H9 (cell line): ENCODE measurements at regions not wholly inside any gene's neighbourhood (a gene's known extent, or its start where the extent isn't known, plus 50 kb on each side); places are given as distances from the start of the nearest gene placed in this dataset.

Experiments
- DNase-seq: peaks from one replicate; pipeline ENCODE4 v3.0.0-alpha.2; 2017
- H2AFZ ChIP-seq: one replicate; pipeline ENCODE4 v1.6.1; 2013; ENCODE audit warnings: mild to moderate bottlenecking, low read length, control low read depth, moderate library complexity
- H2AK5ac ChIP-seq: 2 replicates; pipeline ENCODE4 v1.6.1; 2013; ENCODE audit warnings: low read length, control low read depth, mixed read lengths; ENCODE audit not compliant: insufficient read length
- H2BK120ac ChIP-seq: one replicate; pipeline ENCODE4 v1.6.1; 2013; ENCODE audit warnings: low read depth, mild to moderate bottlenecking, low read length, control low read depth, inconsistent platforms; ENCODE audit not compliant: poor library complexity, severe bottlenecking
- H2BK12ac ChIP-seq: 2 replicates; pipeline ENCODE4 v1.6.1; 2013; ENCODE audit warnings: low read length, control low read depth, mixed read lengths, low read depth; ENCODE audit not compliant: insufficient read length
- H2BK15ac ChIP-seq: 2 replicates; pipeline ENCODE4 v1.6.1; 2013; ENCODE audit warnings: low read depth, low read length, control low read depth
- H2BK20ac ChIP-seq: one replicate; pipeline ENCODE4 v1.6.1; 2013; ENCODE audit warnings: low read depth, mild to moderate bottlenecking, low read length, control low read depth, inconsistent platforms; ENCODE audit not compliant: poor library complexity, severe bottlenecking
- H2BK5ac ChIP-seq: 2 replicates; pipeline ENCODE4 v1.6.1; 2013; ENCODE audit warnings: low read length, control low read depth, mixed read lengths; ENCODE audit not compliant: insufficient read length
- H3K14ac ChIP-seq: 2 replicates; pipeline ENCODE4 v1.6.1; 2013; ENCODE audit warnings: low read length, control low read depth; ENCODE audit not compliant: insufficient read depth
- H3K18ac ChIP-seq: 2 replicates; pipeline ENCODE4 v1.6.1; 2013; ENCODE audit warnings: low read depth, mild to moderate bottlenecking, mixed read lengths, low read length, control low read depth; ENCODE audit not compliant: insufficient read length
- H3K23ac ChIP-seq: 2 replicates; pipeline ENCODE4 v1.6.1; 2013; ENCODE audit warnings: low read length, control low read depth, mixed read lengths, low read depth; ENCODE audit not compliant: insufficient read length
- H3K23me2 ChIP-seq: 2 replicates; pipeline ENCODE4 v1.6.1; 2013; ENCODE audit warnings: low read depth, mild to moderate bottlenecking, mixed read lengths, low read length, control low read depth; ENCODE audit not compliant: insufficient read length, poor library complexity, severe bottlenecking
- H3K27ac ChIP-seq: 2 replicates; pipeline ENCODE4 v1.5.1; 2013; ENCODE audit warnings: low read length, control low read depth, mixed read lengths, low read depth; ENCODE audit not compliant: insufficient read length
- H3K27me3 ChIP-seq: 2 replicates; pipeline ENCODE4 v1.6.1; 2013; ENCODE audit warnings: low read length, control low read depth, inconsistent platforms; ENCODE audit not compliant: insufficient read depth
- H3K4ac ChIP-seq: 2 replicates; pipeline ENCODE4 v1.6.1; 2013; ENCODE audit warnings: low read depth, mild to moderate bottlenecking, control low read depth, inconsistent platforms, low read length, moderate library complexity
- H3K4me1 ChIP-seq: 2 replicates; pipeline ENCODE4 v1.6.1; 2013; ENCODE audit warnings: low read length, control low read depth, inconsistent platforms; ENCODE audit not compliant: insufficient read depth
- H3K4me2 ChIP-seq: 2 replicates; pipeline ENCODE4 v1.6.1; 2013; ENCODE audit warnings: low read length, control low read depth, mixed read lengths; ENCODE audit not compliant: insufficient read length, insufficient read depth
- H3K56ac ChIP-seq: 2 replicates; pipeline ENCODE4 v1.6.1; 2013; ENCODE audit warnings: low read depth, mild to moderate bottlenecking, mixed read lengths, low read length, control low read depth; ENCODE audit not compliant: insufficient read length
- H3K79me1 ChIP-seq: 2 replicates; pipeline ENCODE4 v1.6.1; 2013; ENCODE audit warnings: low read depth, mild to moderate bottlenecking, moderate library complexity, low read length, control low read depth, inconsistent platforms; ENCODE audit not compliant: insufficient read depth, poor library complexity, severe bottlenecking
- H3K79me2 ChIP-seq: 2 replicates; pipeline ENCODE4 v1.6.1; 2013; ENCODE audit warnings: low read length, control low read depth, inconsistent platforms; ENCODE audit not compliant: insufficient read depth
- H3K9ac ChIP-seq: 2 replicates; pipeline ENCODE4 v1.6.1; 2013; ENCODE audit warnings: low read length, control low read depth, mixed read lengths; ENCODE audit not compliant: insufficient read length; ENCODE audit errors: extremely low read depth
- H3K9me3 ChIP-seq: one replicate; pipeline ENCODE4 v1.6.1; 2013; ENCODE audit warnings: low read depth, low read length, inconsistent platforms; ENCODE audit not compliant: control insufficient read depth
- H3T11ph ChIP-seq: one replicate; pipeline ENCODE4 v1.6.1; 2013; ENCODE audit warnings: mild to moderate bottlenecking, low read length, control low read depth, inconsistent platforms
- H4K20me1 ChIP-seq: one replicate; pipeline ENCODE4 v1.6.1; 2013; ENCODE audit not compliant: control insufficient read depth, insufficient read length, insufficient read depth
- H4K5ac ChIP-seq: 2 replicates; pipeline ENCODE4 v1.6.1; 2013; ENCODE audit warnings: low read depth, mild to moderate bottlenecking, mixed read lengths, low read length, control low read depth; ENCODE audit not compliant: insufficient read length
- H4K8ac ChIP-seq: replicated peaks from 2 replicates; pipeline ENCODE4 v1.6.1; 2013; ENCODE audit warnings: low read length, control low read depth, mixed read lengths, low read depth; ENCODE audit not compliant: insufficient read length
- H4K91ac ChIP-seq: 2 replicates; pipeline ENCODE4 v1.6.1; 2013; ENCODE audit warnings: low read depth, mild to moderate bottlenecking, moderate library complexity, mixed read lengths, low read length, control low read depth; ENCODE audit not compliant: insufficient read length
- H3K27ac Mint-ChIP-seq, 3 experiments: 2 replicates in 2 of 3; 3 replicates in 1 of 3; pipeline ENCODE4 v1.8.0; 2020 to 2021; ENCODE audit warnings: mixed read lengths in 3 of 3, mild to moderate bottlenecking in 1 of 3, moderate library complexity in 1 of 3
- H3K27me3 Mint-ChIP-seq: 2 replicates; pipeline ENCODE4 v1.8.0; 2021; ENCODE audit warnings: low read depth, mild to moderate bottlenecking, moderate library complexity, mixed read lengths
- H3K36me3 Mint-ChIP-seq, 3 experiments: 2 replicates in 2 of 3; 3 replicates in 1 of 3; pipeline ENCODE4 v1.8.0; 2020 to 2021; ENCODE audit warnings: low read depth in 3 of 3, mixed read lengths in 3 of 3; ENCODE audit not compliant: insufficient read depth in 1 of 3
- H3K4me1 Mint-ChIP-seq, 2 experiments: 2 replicates each; pipeline ENCODE4 v1.8.0; 2020; ENCODE audit warnings: mixed read lengths in 2 of 2
- H3K4me3 Mint-ChIP-seq, 2 experiments: 2 replicates in 1 of 2; 3 replicates in 1 of 2; pipeline ENCODE4 v1.8.0; 2020 to 2021; ENCODE audit warnings: mild to moderate bottlenecking in 2 of 2, mixed read lengths in 2 of 2, moderate library complexity in 1 of 2
- H3K9me3 Mint-ChIP-seq, 2 experiments: 2 replicates in 1 of 2; 3 replicates in 1 of 2; pipeline ENCODE4 v1.8.0; 2020; ENCODE audit warnings: mild to moderate bottlenecking in 2 of 2, mixed read lengths in 2 of 2, moderate library complexity in 1 of 2
- CTCF ChIP-seq: fragments of 200-600 bp; sonication (generic); conservative IDR thresholded peaks from 3 replicates; pipeline ENCODE4 v1.8.0; 2021; ENCODE audit warnings: antibody characterized with exemption, mild to moderate bottlenecking
- WGBS: extraction: QIAGEN DNeasy Blood & Tissue Kit; methylation state at CpG from one replicate; pipeline ENCODE4 v1.1.7; 2013; ENCODE audit warnings: missing lambda C conversion rate, low lambda C conversion rate, mixed read lengths; ENCODE audit not compliant: insufficient read length; ENCODE audit errors: extremely low coverage; 5-methylcytosine and 5-hydroxymethylcytosine counted together

GRCh38 chr7:25822823-25823222 lies 329.2 kb upstream of the NFE2L3 start:
- Mint-ChIP-seq H3K27me3 (peaks cover 2% of the 10 kb centered on the region; the same call in 1 of the 2 replicates), H3K4me1 (peaks cover 15 to 22% of the 10 kb centered on the region in 2 experiments), H3K9me3 (no peaks in the 10 kb centered on the region), H3K36me3 (no peaks in the 10 kb centered on the region), H3K27ac (no peak overlapping the region), H3K4me3 (no peak overlapping the region)
- Histone ChIP-seq H3T11ph (no peak overlapping the region), H2BK5ac (no peak overlapping the region), H3K79me1 (no peaks in the 10 kb centered on the region), H4K91ac (no peak overlapping the region), H3K14ac (no peak overlapping the region), H3K9me3 (no peaks in the 10 kb centered on the region), H2BK15ac (no peak overlapping the region), H4K20me1 (no peaks in the 10 kb centered on the region), H3K27me3 (no peaks in the 10 kb centered on the region), H2BK12ac (no peak overlapping the region), H3K18ac (no peak overlapping the region), H3K79me2 (no peaks in the 10 kb centered on the region), H3K4ac (no peak overlapping the region), H4K8ac (no peak overlapping the region), H2BK120ac (no peak overlapping the region), H3K56ac (no peak overlapping the region), H2BK20ac (no peak overlapping the region), H3K4me2 (no peak overlapping the region), H4K5ac (no peak overlapping the region), H3K9ac (no peak overlapping the region), H3K4me1 (peaks cover 2% of the 10 kb centered on the region; the same call in 1 of the 2 replicates), H3K27ac (no peak overlapping the region), H3K23me2 (no peaks in the 10 kb centered on the region), H2AK5ac (no peak overlapping the region), H3K23ac (no peak overlapping the region), H2AFZ (no peak overlapping the region)
- WGBS = no CpG with 5 or more reads among the region's 4 CpGs
- DNase-seq = no peak
- no peak for TF ChIP-seq CTCF
